ENCODE measurements at regions not wholly inside any gene's neighbourhood (a gene's known extent, or its start where the extent isn't known, plus 50 kb on each side); places are given as distances from the start of the nearest gene placed in this dataset.

- no peaks in the 10 kb centered on the region for H3K9me3 ChIP-seq (ENCODE audit: insufficient read depth, low read depth, low read length)
- H3K36me3 ChIP-seq (ENCODE audit: control insufficient read depth in 1 of 2, insufficient read depth in 2 of 2, low read length in 2 of 2) = no peaks in the 10 kb centered on the region
- H3K79me1 ChIP-seq (ENCODE audit: low read length) = no peaks in the 10 kb centered on the region
- no peak overlapping the region for H2AFZ ChIP-seq (ENCODE audit: insufficient read depth, low read length, poor library complexity)
- H4K12ac ChIP-seq (ENCODE audit: low read depth, low read length) = no peak overlapping the region
- H3K4ac ChIP-seq (ENCODE audit: low read depth, low read length) = no peak overlapping the region
- no peak overlapping the region for H3K4me2 ChIP-seq (ENCODE audit: low read length)
- no peak overlapping the region for H2BK12ac ChIP-seq (ENCODE audit: low read length)
- no peaks in the 10 kb centered on the region for H3K4me1 ChIP-seq (ENCODE audit: control insufficient read depth in 1 of 2, insufficient read depth in 2 of 2, low read length in 2 of 2)
- no peak overlapping the region for H4K91ac ChIP-seq (ENCODE audit: low read depth, low read length)
- no peak overlapping the region for H3K18ac ChIP-seq (ENCODE audit: low read length)
- no peak overlapping the region for H3K14ac ChIP-seq (ENCODE audit: low read length)
- H3K79me2 ChIP-seq (ENCODE audit: control insufficient read depth, insufficient read depth, low read length, poor library complexity) = no peaks in the 10 kb centered on the region
- H2BK5ac ChIP-seq (ENCODE audit: low read depth, low read length, poor library complexity) = no peak overlapping the region
- no peak overlapping the region for H2AK5ac ChIP-seq (ENCODE audit: low read length)
- DNase-seq = peak in 1 of 2 donors; percentile 34
- H3K9ac ChIP-seq (ENCODE audit: low read length) = no peak overlapping the region
- H3K27ac ChIP-seq (ENCODE audit: low read depth, low read length) = no peak overlapping the region
- no peak overlapping the region for H3K4me3 ChIP-seq (ENCODE audit: low read depth, low read length)
- H3K27me3 ChIP-seq (ENCODE audit: insufficient read depth, low read length) = no peaks in the 10 kb centered on the region
- H3K23ac ChIP-seq (ENCODE audit: low read length) = no peak overlapping the region
- H4K8ac ChIP-seq (ENCODE audit: low read depth, low read length) = no peak overlapping the region
- H2BK120ac ChIP-seq (ENCODE audit: insufficient read depth, low read length, poor library complexity) = no peak overlapping the region
These were observed 886.0 kb upstream of the CDH2 start for GRCh38 chr18:29062921-29063320.

- DNase-seq = no peak
- H4K91ac ChIP-seq (ENCODE audit: low read depth, low read length) = no peak overlapping the region
- H3K9me3 ChIP-seq (ENCODE audit: insufficient read depth, low read depth, low read length) = no peaks in the 10 kb centered on the region
- H3K4me3 ChIP-seq (ENCODE audit: low read depth, low read length) = no peak overlapping the region
- no peak overlapping the region for H2BK12ac ChIP-seq (ENCODE audit: low read length)
- no peak overlapping the region for H2AFZ ChIP-seq (ENCODE audit: insufficient read depth, low read length, poor library complexity)
- H3K27me3 ChIP-seq (ENCODE audit: insufficient read depth, low read length) = no peaks in the 10 kb centered on the region
- no peak overlapping the region for H3K27ac ChIP-seq (ENCODE audit: low read depth, low read length)
- H3K4me2 ChIP-seq (ENCODE audit: low read length) = no peak overlapping the region
- H3K4ac ChIP-seq (ENCODE audit: low read depth, low read length) = no peak overlapping the region
- WGBS (ENCODE audit: extremely low coverage, insufficient coverage, insufficient read length) = no CpG with 5 or more reads among the region's 1 CpG
- H3K79me2 ChIP-seq (ENCODE audit: control insufficient read depth, insufficient read depth, low read length, poor library complexity) = no peaks in the 10 kb centered on the region
- H4K12ac ChIP-seq (ENCODE audit: low read depth, low read length) = no peak overlapping the region
- no peaks in the 10 kb centered on the region for H3K4me1 ChIP-seq (ENCODE audit: control insufficient read depth in 1 of 2, insufficient read depth in 2 of 2, low read length in 2 of 2)
- H3K23ac ChIP-seq (ENCODE audit: low read length) = no peak overlapping the region
- H3K79me1 ChIP-seq (ENCODE audit: low read length) = no peaks in the 10 kb centered on the region
- H2BK5ac ChIP-seq (ENCODE audit: low read depth, low read length, poor library complexity) = no peak overlapping the region
- no peak overlapping the region for H3K18ac ChIP-seq (ENCODE audit: low read length)
- no peak overlapping the region for H3K14ac ChIP-seq (ENCODE audit: low read length)
- H4K8ac ChIP-seq (ENCODE audit: low read depth, low read length) = no peak overlapping the region
- H2AK5ac ChIP-seq (ENCODE audit: low read length) = no peak overlapping the region
- no peak overlapping the region for H2BK120ac ChIP-seq (ENCODE audit: insufficient read depth, low read length, poor library complexity)
- no peaks in the 10 kb centered on the region for H3K36me3 ChIP-seq (ENCODE audit: control insufficient read depth in 1 of 2, insufficient read depth in 2 of 2, low read length in 2 of 2)
- no peak overlapping the region for H3K9ac ChIP-seq (ENCODE audit: low read length)
These were observed 883.4 kb upstream of the CDH2 start for GRCh38 chr18:29060349-29060748.

GRCh38 chr18:29057703-29058102 lies 880.8 kb upstream of the CDH2 start:
- H2BK5ac ChIP-seq (ENCODE audit: low read depth, low read length, poor library complexity) = no peak overlapping the region
- H3K79me1 ChIP-seq (ENCODE audit: low read length) = no peaks in the 10 kb centered on the region
- H3K4me2 ChIP-seq (ENCODE audit: low read length) = no peak overlapping the region
- no peak overlapping the region for H4K12ac ChIP-seq (ENCODE audit: low read depth, low read length)
- no peak overlapping the region for H2BK120ac ChIP-seq (ENCODE audit: insufficient read depth, low read length, poor library complexity)
- H3K14ac ChIP-seq (ENCODE audit: low read length) = no peak overlapping the region
- H3K23ac ChIP-seq (ENCODE audit: low read length) = no peak overlapping the region
- no peaks in the 10 kb centered on the region for H3K9me3 ChIP-seq (ENCODE audit: insufficient read depth, low read depth, low read length)
- H2BK12ac ChIP-seq (ENCODE audit: low read length) = no peak overlapping the region
- H3K27ac ChIP-seq (ENCODE audit: low read depth, low read length) = no peak overlapping the region
- no peak overlapping the region for H3K9ac ChIP-seq (ENCODE audit: low read length)
- H3K4me3 ChIP-seq (ENCODE audit: low read depth, low read length) = no peak overlapping the region
- peaks cover 0 to 2% of the 10 kb centered on the region in 2 experiments for H3K36me3 ChIP-seq (ENCODE audit: control insufficient read depth in 1 of 2, insufficient read depth in 2 of 2, low read length in 2 of 2)
- no peaks in the 10 kb centered on the region for H3K79me2 ChIP-seq (ENCODE audit: control insufficient read depth, insufficient read depth, low read length, poor library complexity)
- no peak overlapping the region for H2AFZ ChIP-seq (ENCODE audit: insufficient read depth, low read length, poor library complexity)
- H3K4ac ChIP-seq (ENCODE audit: low read depth, low read length) = no peak overlapping the region
- no peak overlapping the region for H3K18ac ChIP-seq (ENCODE audit: low read length)
- H3K4me1 ChIP-seq (ENCODE audit: control insufficient read depth in 1 of 2, insufficient read depth in 2 of 2, low read length in 2 of 2) = no peaks in the 10 kb centered on the region
- no peak for DNase-seq
- no peak overlapping the region for H4K91ac ChIP-seq (ENCODE audit: low read depth, low read length)
- no peak overlapping the region for H4K8ac ChIP-seq (ENCODE audit: low read depth, low read length)
- no peaks in the 10 kb centered on the region for H3K27me3 ChIP-seq (ENCODE audit: insufficient read depth, low read length)
- H2AK5ac ChIP-seq (ENCODE audit: low read length) = no peak overlapping the region

- Histone ChIP-seq H3K9ac (ENCODE audit: low read length) (no peak overlapping the region), H3K36me3 (ENCODE audit: control insufficient read depth in 1 of 2, insufficient read depth in 2 of 2, low read length in 2 of 2) (peaks cover 0 to 2% of the 10 kb centered on the region in 2 experiments), H3K79me2 (ENCODE audit: control insufficient read depth, insufficient read depth, low read length, poor library complexity) (no peaks in the 10 kb centered on the region), H2AK5ac (ENCODE audit: low read length) (no peak overlapping the region), H3K14ac (ENCODE audit: low read length) (no peak overlapping the region), H4K8ac (ENCODE audit: low read depth, low read length) (no peak overlapping the region), H2BK120ac (ENCODE audit: insufficient read depth, low read length, poor library complexity) (no peak overlapping the region), H4K91ac (ENCODE audit: low read depth, low read length) (no peak overlapping the region), H2BK5ac (ENCODE audit: low read depth, low read length, poor library complexity) (no peak overlapping the region), H3K4me1 (ENCODE audit: control insufficient read depth in 1 of 2, insufficient read depth in 2 of 2, low read length in 2 of 2) (no peaks in the 10 kb centered on the region), H3K4me2 (ENCODE audit: low read length) (no peak overlapping the region), H3K27me3 (ENCODE audit: insufficient read depth, low read length) (no peaks in the 10 kb centered on the region), H3K23ac (ENCODE audit: low read length) (no peak overlapping the region), H3K79me1 (ENCODE audit: low read length) (no peaks in the 10 kb centered on the region), H2BK12ac (ENCODE audit: low read length) (no peak overlapping the region), H3K27ac (ENCODE audit: low read depth, low read length) (no peak overlapping the region), H3K18ac (ENCODE audit: low read length) (no peak overlapping the region), H3K4ac (ENCODE audit: low read depth, low read length) (no peak overlapping the region), H4K12ac (ENCODE audit: low read depth, low read length) (no peak overlapping the region), H3K4me3 (ENCODE audit: low read depth, low read length) (no peak overlapping the region), H2AFZ (ENCODE audit: insufficient read depth, low read length, poor library complexity) (no peak overlapping the region), H3K9me3 (ENCODE audit: insufficient read depth, low read depth, low read length) (no peaks in the 10 kb centered on the region)
- WGBS (ENCODE audit: extremely low coverage, insufficient coverage, insufficient read length) = no CpG with 5 or more reads among the region's 2 CpGs
- DNase-seq = no peak
These were observed 879.9 kb upstream of the CDH2 start for GRCh38 chr18:29056800-29057199.

- Histone ChIP-seq H3K23ac (ENCODE audit: low read length) (no peak overlapping the region), H3K36me3 (ENCODE audit: control insufficient read depth in 1 of 2, insufficient read depth in 2 of 2, low read length in 2 of 2) (no peaks in the 10 kb centered on the region), H2BK120ac (ENCODE audit: insufficient read depth, low read length, poor library complexity) (no peak overlapping the region), H3K4me1 (ENCODE audit: control insufficient read depth in 1 of 2, insufficient read depth in 2 of 2, low read length in 2 of 2) (no peaks in the 10 kb centered on the region), H3K27me3 (ENCODE audit: insufficient read depth, low read length) (no peaks in the 10 kb centered on the region), H2BK5ac (ENCODE audit: low read depth, low read length, poor library complexity) (no peak overlapping the region), H2AK5ac (ENCODE audit: low read length) (no peak overlapping the region), H3K9me3 (ENCODE audit: insufficient read depth, low read depth, low read length) (no peaks in the 10 kb centered on the region), H3K27ac (ENCODE audit: low read depth, low read length) (no peak overlapping the region), H3K79me2 (ENCODE audit: control insufficient read depth, insufficient read depth, low read length, poor library complexity) (no peaks in the 10 kb centered on the region), H3K4me2 (ENCODE audit: low read length) (no peak overlapping the region), H3K4ac (ENCODE audit: low read depth, low read length) (no peak overlapping the region), H2BK12ac (ENCODE audit: low read length) (no peak overlapping the region), H4K91ac (ENCODE audit: low read depth, low read length) (no peak overlapping the region), H3K4me3 (ENCODE audit: low read depth, low read length) (no peak overlapping the region), H3K9ac (ENCODE audit: low read length) (no peak overlapping the region), H2AFZ (ENCODE audit: insufficient read depth, low read length, poor library complexity) (no peak overlapping the region), H3K79me1 (ENCODE audit: low read length) (no peaks in the 10 kb centered on the region), H4K12ac (ENCODE audit: low read depth, low read length) (no peak overlapping the region), H3K14ac (ENCODE audit: low read length) (no peak overlapping the region), H3K18ac (ENCODE audit: low read length) (no peak overlapping the region), H4K8ac (ENCODE audit: low read depth, low read length) (no peak overlapping the region)
- WGBS (ENCODE audit: extremely low coverage, insufficient coverage, insufficient read length) = no CpG with 5 or more reads among the region's 1 CpG
- no peak for DNase-seq
These were observed 865.0 kb upstream of the CDH2 start for GRCh38 chr18:29041976-29042375.
